HG02885 (cell line): ENCODE measurements at regions not wholly inside any gene's neighbourhood (a gene's known extent, or its start where the extent isn't known, plus 50 kb on each side); places are given as distances from the start of the nearest gene placed in this dataset.
"Not testable (repeated sequence)": the region's sequence is repeated elsewhere in the genome, so short reads cannot be mapped to it uniquely, and the experiment has no call there.

Experiments used
- ATAC-seq: cut with Tn5 transposase; IDR thresholded peaks from one replicate; pipeline ENCODE4 v1.9.1; 2021; ENCODE audit warnings: mild to moderate bottlenecking; ENCODE audit not compliant: unreplicated experiment, poor library complexity

DNA sequence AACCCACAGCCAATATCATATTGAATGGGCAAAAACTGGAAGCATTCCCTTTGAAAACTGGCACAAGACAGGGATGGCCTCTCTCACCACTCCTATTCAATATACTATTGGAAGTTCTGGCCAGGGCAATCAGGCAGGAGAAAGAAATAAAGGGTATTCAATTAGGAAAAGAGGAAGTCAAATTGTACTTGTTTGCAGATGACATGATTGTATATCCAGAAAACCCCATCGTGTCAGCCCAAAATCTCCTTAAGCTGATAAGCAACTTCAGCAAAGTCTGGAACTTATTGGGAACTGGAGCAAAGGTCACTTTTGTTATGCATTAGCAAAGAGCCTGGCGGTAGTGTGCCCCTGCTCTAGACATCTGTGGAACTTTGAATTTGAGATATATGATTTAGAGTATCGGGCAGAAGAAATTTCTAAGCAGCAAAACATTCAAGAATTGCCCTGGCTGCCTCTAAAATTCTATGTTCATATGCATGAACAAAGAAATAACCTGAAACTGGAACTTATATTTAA, 53.4 kb upstream of the PSMA1 start:
- ATAC-seq: not testable (repeated sequence)

- ATAC-seq: no peak
Measured at GRCh38 chr11:14577292-14577691, 57.1 kb upstream of the PSMA1 start.

- ATAC-seq: peak; percentile 41
Measured at GRCh38 chr11:14577835-14578529, 57.8 kb upstream of the PSMA1 start.

DNA sequence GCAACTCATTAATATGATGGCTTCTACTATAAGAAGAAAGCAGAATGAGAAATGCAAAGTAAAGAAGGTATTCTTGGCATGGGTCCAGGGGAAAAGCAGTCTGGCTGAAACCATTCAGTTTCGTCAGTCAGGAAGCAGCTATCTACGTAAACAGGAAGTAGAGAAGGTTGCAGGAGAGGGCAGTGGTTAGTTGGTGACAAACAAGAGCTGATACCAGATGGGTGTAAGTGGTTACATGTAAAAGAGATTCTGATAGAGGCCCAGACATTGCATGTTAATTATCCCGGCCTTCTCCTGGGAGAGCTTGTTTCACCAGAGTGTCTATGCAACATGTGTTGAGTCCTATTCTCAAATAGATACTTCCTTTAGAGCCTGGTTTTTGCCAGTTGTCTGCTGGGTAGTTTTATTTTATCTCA, 58.4 kb upstream of the PSMA1 start:
- ATAC-seq: peak; percentile 99

GRCh38 chr11:14579646-14580045, 59.5 kb upstream of the PSMA1 start:
- ATAC-seq: no peak

DNA sequence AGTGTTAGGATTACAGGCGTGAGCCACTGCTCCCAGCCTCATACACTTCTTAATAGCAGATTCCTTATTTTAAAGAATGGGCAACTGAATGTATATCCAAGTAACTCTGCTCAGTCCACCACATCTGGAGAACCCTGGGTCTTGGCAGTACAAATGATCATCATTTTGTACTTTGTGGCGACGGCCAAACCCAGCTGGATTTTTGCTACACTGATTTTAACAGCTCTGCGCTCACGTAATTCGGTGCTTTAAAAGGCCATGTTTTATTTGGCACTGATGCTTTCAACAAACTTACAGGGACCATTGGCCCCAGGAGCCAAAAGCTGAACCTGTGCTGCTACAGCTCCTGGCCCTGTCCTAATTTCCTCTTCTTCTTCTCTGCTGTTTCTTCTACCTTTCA, 60.8 kb upstream of the PDE3B start:
- ATAC-seq: no peak

- no peak for ATAC-seq
Measured at GRCh38 chr11:14583252-14584034, 60.2 kb upstream of the PDE3B start.

- ATAC-seq: no peak
Measured at GRCh38 chr11:14584035-14584363, 59.6 kb upstream of the PDE3B start.

- ATAC-seq: no peak
Measured at GRCh38 chr11:14584595-14584994, 59.0 kb upstream of the PDE3B start.

- no peak for ATAC-seq
Measured at GRCh38 chr11:14585438-14585837, 58.2 kb upstream of the PDE3B start.

GRCh38 chr11:14587258-14587657, 56.3 kb upstream of the PDE3B start:
- ATAC-seq: no peak

DNA sequence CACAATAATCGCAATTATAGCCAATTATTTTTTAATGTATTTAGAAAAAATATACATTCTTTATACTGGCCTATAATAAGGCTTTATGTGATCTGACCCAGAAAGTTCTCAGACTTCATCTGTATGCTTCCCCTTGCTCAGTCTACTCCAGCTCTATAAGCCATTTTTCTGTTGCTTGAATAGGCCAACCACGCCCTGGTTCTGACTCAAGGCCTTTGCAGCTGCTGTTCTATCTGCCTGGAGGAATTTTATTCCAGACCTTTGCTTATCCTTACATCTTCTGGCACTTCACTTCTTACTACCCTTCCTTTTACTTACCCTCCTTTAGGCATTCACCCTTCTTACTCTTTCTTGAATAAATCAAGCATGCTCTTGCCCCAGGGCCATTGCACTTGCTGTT, 54.9 kb upstream of the PDE3B start:
- no peak for ATAC-seq

GRCh38 chr11:14589421-14589820, 54.2 kb upstream of the PDE3B start:
- no peak for ATAC-seq

DNA sequence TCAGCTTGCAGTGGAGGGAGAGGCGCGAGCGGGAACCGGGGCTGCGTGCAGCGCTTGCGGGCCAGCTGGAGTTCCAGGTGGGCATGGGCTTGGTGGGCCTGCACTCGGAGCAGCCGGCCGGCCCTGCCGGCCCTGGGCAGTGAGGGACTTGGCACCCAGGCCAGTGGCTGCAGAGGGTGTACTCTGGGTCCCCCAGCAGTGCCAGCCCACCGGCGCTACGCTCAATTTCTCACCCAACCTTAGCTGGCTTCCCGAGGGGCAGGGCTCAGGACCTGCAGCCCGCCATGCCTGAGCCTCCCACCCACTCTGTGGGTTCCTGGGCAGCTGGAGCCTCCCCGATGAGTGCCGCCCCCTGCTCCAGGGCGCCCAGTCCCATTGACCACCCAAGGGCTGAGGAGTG, 52.6 kb upstream of the PDE3B start:
- not testable (repeated sequence) for ATAC-seq

DNA sequence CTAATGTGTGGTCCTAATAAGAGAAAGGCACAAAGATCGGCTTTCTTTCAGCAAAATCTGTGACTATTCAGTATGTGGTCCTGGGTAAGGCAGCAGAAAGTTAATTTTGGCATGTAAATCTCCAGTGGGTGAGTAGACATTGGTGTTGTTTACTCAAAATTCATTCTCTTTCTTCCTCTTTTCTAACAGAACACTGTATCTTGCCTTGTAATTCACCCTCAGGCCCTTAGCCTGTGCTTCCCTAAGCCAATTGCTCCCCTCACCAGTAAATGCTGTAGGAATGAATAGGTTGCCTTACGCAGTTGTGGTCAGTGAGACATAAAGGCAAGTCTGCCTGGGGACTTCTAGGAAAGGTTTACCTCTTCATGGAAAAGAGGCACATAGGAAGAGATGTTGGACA, 49.9 kb upstream of the PDE3B start:
- no peak for ATAC-seq
